D721Med (cell line): ENCODE measurements at regions not wholly inside any gene's neighbourhood (a gene's known extent, or its start where the extent isn't known, plus 50 kb on each side); places are given as distances from the start of the nearest gene placed in this dataset.

ENCODE experiments used
- DNase-seq: peaks from one replicate; pipeline ENCODE4 v3.0.0; 2011; ENCODE audit warnings: low spot score; ENCODE audit not compliant: insufficient read length
- FAIRE-seq: peaks from 2 replicates; lab custom pipeline; 2011; peaks lifted over from hg19 to GRCh38; lab: Jason Lieb, UNC
- CTCF ChIP-seq: IDR thresholded peaks from 2 replicates; pipeline ENCODE4 v1.5.1; 2012; ENCODE audit warnings: mild to moderate bottlenecking, control low read depth; ENCODE audit not compliant: insufficient read depth; ENCODE audit errors: missing control alignments

DNA sequence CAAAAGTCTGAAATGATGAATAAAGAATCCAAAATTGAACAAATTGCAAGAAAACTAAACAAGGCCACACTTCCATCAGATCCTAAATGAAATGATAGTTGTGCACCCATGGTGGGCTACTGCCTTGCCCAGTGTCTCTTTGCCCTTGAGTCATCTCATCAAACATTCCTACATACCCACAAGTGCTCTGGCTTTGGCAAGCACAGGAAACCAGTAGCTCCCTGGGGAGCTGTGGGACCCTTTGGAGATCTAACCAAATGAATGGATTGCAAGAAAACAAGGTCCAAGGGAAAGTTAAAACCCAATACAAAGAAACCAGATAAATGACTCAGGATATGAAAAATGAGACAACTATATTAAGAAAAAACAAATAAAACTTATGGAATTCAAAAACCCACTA is 129.8 kb upstream of the TMEM229A start:
- no peak for FAIRE-seq
- no peak for DNase-seq
- no peak for TF ChIP-seq CTCF

DNA sequence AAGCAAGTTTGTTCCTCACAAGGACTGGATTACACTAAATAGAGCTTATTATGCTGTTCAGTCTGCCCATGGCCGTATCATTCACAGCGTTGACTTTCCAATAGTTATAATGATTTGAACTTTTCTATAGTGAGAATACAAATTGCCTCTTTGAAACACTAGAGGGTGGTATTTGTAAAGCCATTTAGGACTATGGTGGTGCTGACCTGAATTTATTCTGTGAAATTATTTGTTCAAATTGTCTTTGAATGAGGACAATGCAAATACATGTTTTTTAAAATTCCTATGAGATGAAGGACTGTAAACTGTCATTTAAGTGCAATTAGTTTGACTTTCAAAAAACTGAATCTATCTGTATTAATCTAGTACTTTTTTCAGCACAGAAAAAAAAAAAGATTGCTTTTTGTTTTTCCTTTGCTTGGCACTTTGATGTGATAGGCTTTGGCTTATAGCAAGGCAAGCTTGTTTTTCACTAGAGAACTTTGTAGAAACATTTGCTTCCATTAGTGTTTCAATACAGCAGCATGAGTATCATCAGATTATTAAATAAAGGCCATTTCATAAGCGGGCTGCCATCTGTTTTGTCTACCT is 122.7 kb upstream of the TMEM229A start:
- FAIRE-seq, result peak; percentile 90
- DNase-seq, result no peak

DNA sequence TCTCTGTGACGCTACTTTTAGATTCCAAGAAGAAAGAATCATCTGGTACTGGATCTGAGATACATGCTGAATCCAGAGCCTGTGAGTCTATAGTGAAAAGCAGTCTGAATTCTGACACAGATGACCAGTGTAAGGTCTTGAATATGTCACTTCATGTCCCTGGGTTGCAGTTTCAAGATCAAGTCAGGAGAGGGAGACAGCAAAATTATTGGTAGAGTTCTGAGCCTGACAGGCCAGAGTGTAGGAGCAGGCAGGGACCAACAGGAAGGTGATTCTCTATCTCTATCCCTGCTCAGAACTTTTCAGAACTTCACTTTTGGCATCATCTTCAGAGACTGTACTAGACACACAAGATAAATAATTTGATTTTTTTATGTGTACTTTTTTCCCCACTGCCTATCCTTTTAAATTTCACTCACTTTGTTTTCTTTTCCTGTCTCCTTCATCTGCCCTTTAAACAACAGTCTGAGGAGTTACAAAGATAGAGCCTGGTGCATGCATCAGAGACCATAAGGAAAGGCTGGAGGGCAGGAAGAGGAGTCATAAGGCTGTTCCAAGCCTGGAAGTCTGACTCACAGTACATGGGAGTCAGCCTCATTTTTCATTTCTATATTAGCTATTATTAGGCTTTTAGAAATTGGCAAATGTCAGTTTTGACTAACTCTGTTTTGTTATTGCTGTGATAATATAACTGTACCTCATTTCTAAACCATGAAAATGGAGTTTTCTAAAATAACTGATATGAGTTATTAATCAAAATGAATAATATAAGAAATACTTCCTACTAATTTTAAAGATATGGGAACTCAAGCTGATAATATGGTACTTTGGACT is 120.2 kb upstream of the TMEM229A start:
- FAIRE-seq, result no peak
- peak; percentile 19 for TF ChIP-seq CTCF
- no peak for DNase-seq

More for the DNA sequence above, 122.7 kb upstream of the TMEM229A start:
- TF ChIP-seq CTCF, result peak; percentile 64

GRCh38 chr7:124137664-124138063 is 104.8 kb upstream of the TMEM229A start:
- DNase-seq (no peak), FAIRE-seq (no peak)
- no peak for TF ChIP-seq CTCF

DNA sequence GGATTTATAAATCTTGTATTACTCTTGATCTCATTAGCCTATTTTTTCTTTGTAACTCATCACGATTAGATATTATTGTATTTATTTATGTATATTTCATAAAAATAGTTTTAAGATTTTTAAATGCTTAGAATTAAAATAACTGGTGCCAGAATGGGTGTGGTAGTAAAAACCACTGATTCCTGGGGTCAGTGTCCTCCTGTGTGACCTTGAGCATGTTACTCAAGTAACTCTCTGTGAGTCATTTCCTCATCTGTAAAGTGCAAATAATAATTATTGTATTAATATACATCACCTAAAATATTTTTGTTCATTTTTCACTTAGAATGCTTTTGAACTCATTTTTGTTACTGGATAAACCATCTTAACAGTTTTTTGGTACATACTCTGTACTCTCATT is 91.3 kb upstream of the TMEM229A start:
- TF ChIP-seq CTCF, result no peak
- DNase-seq (no peak), FAIRE-seq (no peak)

GRCh38 chr7:124120911-124121310 is 88.0 kb upstream of the TMEM229A start:
- TF ChIP-seq CTCF, result no peak
- FAIRE-seq (no peak), DNase-seq (no peak)

GRCh38 chr7:124113045-124113444 is 80.2 kb upstream of the TMEM229A start:
- FAIRE-seq (no peak), DNase-seq (no peak)
- TF ChIP-seq CTCF, result no peak
